Liver (tissue), 8 donors: ENCODE measurements at regions not wholly inside any gene's neighbourhood (a gene's known extent, or its start where the extent isn't known, plus 50 kb on each side); places are given as distances from the start of the nearest gene placed in this dataset. TPM values are rescaled to one million over a fixed set of nuclear protein-coding genes. Genes with fewer than 3 reads are reported as not detected.

Source experiments
- DNase-seq: peaks from one replicate; pipeline ENCODE4 v3.0.0-alpha.2; 2017; ENCODE audit warnings: low spot score
- H3K27ac ChIP-seq, 2 donors: one replicate each; pipeline ENCODE4 v1.7.0; 2013; ENCODE audit warnings: inconsistent platforms in 2 of 2, low read length in 2 of 2, control low read depth in 1 of 2, low read depth in 1 of 2, mild to moderate bottlenecking in 1 of 2
- H3K27me3 ChIP-seq, 4 donors: one replicate each; pipeline versions ENCODE4 v1.6.1 to v1.7.0; 2013; ENCODE audit warnings: low read length in 3 of 4, inconsistent platforms in 1 of 4, mild to moderate bottlenecking in 1 of 4, moderate library complexity in 1 of 4; ENCODE audit not compliant: control insufficient read depth in 4 of 4, insufficient read depth in 4 of 4
- H3K36me3 ChIP-seq, 4 donors: one replicate each; pipeline versions ENCODE4 v1.6.1 to v1.7.0; 2013; ENCODE audit warnings: low read length in 3 of 4, mild to moderate bottlenecking in 3 of 4, low read depth in 1 of 4, moderate library complexity in 1 of 4; ENCODE audit not compliant: control insufficient read depth in 4 of 4, insufficient read depth in 3 of 4
- H3K4me1 ChIP-seq, 4 donors: one replicate each; pipeline versions ENCODE4 v1.6.1 to v1.7.0; 2013; ENCODE audit warnings: low read length in 3 of 4, mild to moderate bottlenecking in 3 of 4, moderate library complexity in 1 of 4; ENCODE audit not compliant: control insufficient read depth in 4 of 4, insufficient read depth in 4 of 4
- H3K4me3 ChIP-seq, 3 donors: one replicate each; pipeline versions ENCODE4 v1.6.1 to v1.7.0; 2013; ENCODE audit warnings: low read length in 3 of 3, control low read depth in 1 of 3, low read depth in 1 of 3, mild to moderate bottlenecking in 1 of 3
- H3K9ac ChIP-seq, 2 donors: one replicate each; pipeline ENCODE4 v1.7.0; 2013; ENCODE audit warnings: low read length in 2 of 2, mild to moderate bottlenecking in 2 of 2, moderate library complexity in 2 of 2, control low read depth in 1 of 2, low read depth in 1 of 2
- H3K9me3 ChIP-seq, 4 donors: one replicate each; pipeline versions ENCODE4 v1.6.1 to v1.7.0; 2013; ENCODE audit warnings: low read length in 3 of 4; ENCODE audit not compliant: control insufficient read depth in 4 of 4
- EGR1 ChIP-seq, 2 donors: IDR thresholded peaks; 2 replicates each; pipeline ENCODE4 v1.6.1; 2016 to 2018; ENCODE audit warnings: antibody characterized with exemption in 2 of 2, low read depth in 2 of 2
- HNF4G ChIP-seq: IDR thresholded peaks from 2 replicates; pipeline ENCODE4 v1.6.1; 2016; ENCODE audit warnings: antibody characterized with exemption
- NR2F2 ChIP-seq: IDR thresholded peaks from 2 replicates; pipeline ENCODE4 v1.6.1; 2016; ENCODE audit warnings: antibody characterized with exemption
- RXRA ChIP-seq, 2 donors: IDR thresholded peaks; 2 replicates each; pipeline ENCODE4 v1.6.1; 2017 to 2018; ENCODE audit warnings: antibody characterized with exemption in 2 of 2, mild to moderate bottlenecking in 1 of 2
- SP1 ChIP-seq: IDR thresholded peaks from 2 replicates; pipeline ENCODE4 v1.6.1; 2018; ENCODE audit warnings: antibody characterized with exemption, mild to moderate bottlenecking
- TAF1 ChIP-seq: conservative IDR thresholded peaks from 2 replicates; pipeline ENCODE4 v1.6.1; 2016; ENCODE audit warnings: antibody characterized with exemption, mild to moderate bottlenecking
- YY1 ChIP-seq: IDR thresholded peaks from 2 replicates; pipeline ENCODE4 v1.6.1; 2016; ENCODE audit warnings: antibody characterized with exemption, mild to moderate bottlenecking
- WGBS: extraction: QIAGEN DNeasy Blood & Tissue Kit; methylation state at CpG from one replicate; pipeline ENCODE4 v1.1.7; 2013; 5-methylcytosine and 5-hydroxymethylcytosine counted together
- small RNA-seq: library from RNA; depleted of rRNA; stranded (forward); fragments of <200 nt; gene quantifications from one replicate; pipeline ENCODE3, GENCODE V24; 2014
- donor health status: healthy.
- donor health status: healthy.
- donor health status: healthy.
- donor health status: healthy.

DNA sequence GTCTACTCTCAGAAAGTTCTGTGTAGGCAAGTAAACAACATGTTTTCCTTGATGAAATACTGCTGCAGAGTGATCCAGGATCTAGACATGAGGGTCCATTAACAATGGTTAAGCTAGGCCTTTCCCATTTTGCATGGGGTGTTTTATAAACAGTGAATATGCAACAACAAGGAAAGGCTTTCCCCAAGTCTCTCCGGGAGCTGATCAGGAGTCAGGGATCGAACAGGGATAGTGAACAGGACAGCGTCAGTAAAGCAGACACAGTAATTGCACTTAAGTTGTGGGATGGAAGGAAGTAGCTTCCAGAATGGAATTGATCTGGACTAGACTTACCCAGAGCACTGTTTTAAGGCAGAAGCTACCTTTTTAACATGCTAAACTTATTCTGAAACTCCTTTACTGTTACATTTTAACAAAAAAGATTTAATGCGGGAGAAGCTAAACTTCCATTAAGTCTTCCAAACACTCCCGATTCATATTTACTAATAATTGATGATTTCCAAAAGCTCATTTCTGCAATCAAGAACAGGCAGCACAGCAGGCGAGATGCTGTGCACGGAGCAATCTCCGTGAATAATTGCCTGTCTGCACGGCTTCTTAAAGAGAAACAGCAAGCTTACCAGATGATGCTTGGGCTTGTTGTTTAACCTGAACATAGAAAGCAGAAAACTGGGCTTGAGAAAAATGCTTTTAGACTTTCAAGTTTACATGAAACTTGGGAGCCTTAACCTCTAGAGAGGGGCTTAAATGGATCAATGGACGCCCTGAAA lies 50.3 kb upstream of the DOCK1 start:
- WGBS, result 83% methylated on average over 10 of the region's 10 CpGs
- Histone ChIP-seq H3K9me3 (peaks cover 0 to 7% (median 4%) of the 10 kb centered on the region in 4 donors), H3K27me3 (peaks cover 0 to 2% (median 0%) of the 10 kb centered on the region in 4 donors), H3K4me1 (no peaks in the 10 kb centered on the region), H3K4me3 (no peak overlapping the region), H3K9ac (no peak overlapping the region), H3K27ac (no peak overlapping the region), H3K36me3 (no peaks in the 10 kb centered on the region)
- TF ChIP-seq HNF4G (no peak), SP1 (no peak), TAF1 (no peak), YY1 (no peak), NR2F2 (no peak), RXRA (IDR thresholded peaks at IDR 0.05) (no peak), EGR1 (IDR thresholded peaks at IDR 0.05; ENCODE audit: low read depth in 2 of 2) (no peak)
- no peak for DNase-seq

Small RNA genes in the stretch of these regions (small RNA-seq; reads per million reads assigned to genes)
- gene RF00271, result not detected
